GM12892 (cell line): ENCODE measurements at regions not wholly inside any gene's neighbourhood (a gene's known extent, or its start where the extent isn't known, plus 50 kb on each side); places are given as distances from the start of the nearest gene placed in this dataset.

ENCODE experiments used
- POLR2A ChIP-seq: IDR thresholded peaks from 2 replicates; pipeline ENCODE4 v1.6.1; 2011; ENCODE audit warnings: low read depth, low read length, control low read depth
- POLR2AphosphoS5 ChIP-seq: IDR thresholded peaks from 2 replicates; pipeline ENCODE4 v1.6.1; 2011; ENCODE audit warnings: low read depth, low read length, control low read depth
- TAF1 ChIP-seq: IDR thresholded peaks from 2 replicates; pipeline ENCODE4 v1.6.1; 2011; ENCODE audit warnings: low read depth, mild to moderate bottlenecking, control low read depth, low read length, borderline replicate concordance

- TF ChIP-seq POLR2AphosphoS5 (no peak), POLR2A (no peak), TAF1 (no peak)
Observed at GRCh38 chr6:66149132-66149531, 442.1 kb upstream of the EYS start.
